Mesodermal cell (in vitro differentiated cells): ENCODE measurements at regions not wholly inside any gene's neighbourhood (a gene's known extent, or its start where the extent isn't known, plus 50 kb on each side); places are given as distances from the start of the nearest gene placed in this dataset.

ENCODE experiments used
- H3K27ac ChIP-seq: 2 replicates; pipeline ENCODE4 v1.7.0; 2013; ENCODE audit warnings: mild to moderate bottlenecking, low read depth, low read length, moderate library complexity; ENCODE audit not compliant: severe bottlenecking
- H3K36me3 ChIP-seq: 2 replicates; pipeline ENCODE4 v1.7.1; 2013; ENCODE audit warnings: mild to moderate bottlenecking, low read length, moderate library complexity; ENCODE audit not compliant: control insufficient read depth, insufficient read depth
- H3K4me1 ChIP-seq: one replicate; pipeline ENCODE4 v1.7.1; 2013; ENCODE audit warnings: mild to moderate bottlenecking, low read length; ENCODE audit not compliant: insufficient read depth, control insufficient read depth, poor library complexity, severe bottlenecking
- H3K4me3 ChIP-seq: 2 replicates; pipeline ENCODE4 v1.7.0; 2013; ENCODE audit warnings: low read length, control low read depth, mild to moderate bottlenecking; ENCODE audit not compliant: insufficient read depth, poor library complexity, severe bottlenecking; ENCODE audit errors: extremely low read depth
- H3K9me3 ChIP-seq: 2 replicates; pipeline ENCODE4 v1.7.1; 2013; ENCODE audit warnings: mild to moderate bottlenecking, low read length, moderate library complexity; ENCODE audit not compliant: control insufficient read depth
- WGBS, 2 experiments: methylation state at CpG; one replicate each; pipeline ENCODE4 v1.1.5; 2013; ENCODE audit warnings: missing lambda C conversion rate in 2 of 2; ENCODE audit not compliant: insufficient coverage in 2 of 2; 5-methylcytosine and 5-hydroxymethylcytosine counted together

DNA sequence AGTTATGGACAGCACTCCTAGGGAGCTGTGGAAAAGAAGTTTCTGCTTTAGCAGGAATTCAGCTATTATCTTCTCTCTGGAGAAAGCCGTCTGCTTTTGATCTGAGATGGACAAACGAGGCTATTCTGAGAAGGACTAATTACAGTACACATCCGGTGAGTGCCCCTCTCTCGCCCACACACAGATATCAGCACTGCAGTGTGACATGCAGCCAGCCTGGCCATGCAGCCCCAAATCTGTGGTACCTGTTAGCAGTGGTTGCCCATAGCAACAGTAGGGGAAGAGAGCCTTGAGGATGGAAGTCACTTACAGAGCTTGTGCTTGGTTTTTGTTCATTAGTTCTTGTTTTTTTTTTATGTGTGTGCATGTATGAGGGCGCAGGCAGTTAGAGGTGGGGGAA lies 73.9 kb upstream of the TRIB2 start:
- H3K36me3 ChIP-seq: no peaks in the 10 kb centered on the region
- H3K9me3 ChIP-seq: no peaks in the 10 kb centered on the region
- no peak overlapping the region for H3K27ac ChIP-seq
- no peaks in the 10 kb centered on the region for H3K4me1 ChIP-seq
- WGBS, 2 experiments: 89 to 93% methylated on average over 5 of the region's 5 CpGs
- H3K4me3 ChIP-seq: no peak overlapping the region

DNA sequence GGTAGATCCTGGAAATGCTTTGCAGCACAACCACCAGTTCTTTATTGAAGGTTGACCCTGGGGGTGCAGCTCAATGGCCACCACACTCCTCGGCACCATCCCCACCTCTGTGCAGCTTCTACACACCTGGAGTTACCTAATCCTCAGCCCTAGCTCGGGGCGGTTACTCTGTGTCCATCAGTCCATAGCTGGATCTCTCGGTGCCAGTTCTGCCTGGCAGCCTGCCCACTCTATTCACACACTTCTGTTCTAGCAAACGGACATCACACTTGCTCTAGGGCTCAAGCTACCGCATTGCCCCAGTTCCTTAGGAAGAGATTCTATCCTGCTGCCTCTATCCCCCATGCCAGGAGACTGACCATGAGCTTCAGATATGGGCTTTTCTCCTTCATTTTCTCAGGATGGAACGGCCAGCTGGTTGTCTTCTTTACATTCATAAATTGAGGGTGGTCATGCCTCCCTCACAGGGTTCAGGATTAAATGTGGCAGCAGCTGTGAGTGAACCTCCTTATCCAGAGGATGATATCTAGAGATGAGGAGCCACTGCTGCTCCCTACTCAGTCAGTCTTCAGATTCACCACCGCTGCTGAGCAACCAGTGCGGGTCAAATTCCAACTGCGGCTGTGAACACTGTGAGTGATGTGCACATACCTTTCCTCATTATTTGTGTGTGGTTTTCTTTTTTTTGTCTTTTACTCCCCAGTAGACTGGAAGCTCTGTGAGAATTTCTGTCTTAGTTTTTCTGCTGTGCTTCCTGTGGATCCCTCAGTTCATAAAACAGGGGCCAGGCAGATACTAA lies 66.9 kb upstream of the TRIB2 start:
- Histone ChIP-seq H3K4me3 (no peak overlapping the region), H3K9me3 (no peaks in the 10 kb centered on the region), H3K36me3 (no peaks in the 10 kb centered on the region), H3K27ac (no peak overlapping the region), H3K4me1 (no peaks in the 10 kb centered on the region)
- WGBS, 2 experiments: 72 to 75% methylated on average over 6 to 7 of the region's 10 CpGs

DNA sequence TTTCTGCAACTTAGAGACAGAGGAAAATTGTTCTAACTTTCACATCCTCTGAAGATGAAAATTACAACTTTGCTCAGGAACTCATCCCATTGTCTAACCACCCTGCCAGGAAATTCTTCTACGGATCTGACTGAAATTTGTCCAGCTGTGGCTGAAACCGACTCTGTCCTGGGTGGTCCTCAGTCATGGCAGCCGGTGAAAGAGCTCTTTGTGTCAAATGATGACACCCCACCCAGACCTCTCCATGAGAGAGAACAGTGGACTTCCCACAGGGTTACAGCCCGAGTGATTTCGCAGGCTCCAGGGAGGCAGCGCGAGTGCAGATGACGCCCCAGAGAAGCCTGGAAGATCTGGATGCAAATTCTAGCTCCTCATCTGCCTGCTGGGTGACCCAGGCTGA lies 65.1 kb upstream of the TRIB2 start:
- H3K27ac ChIP-seq: no peak overlapping the region
- no peaks in the 10 kb centered on the region for H3K4me1 ChIP-seq
- WGBS, 2 experiments: 81 to 82% methylated on average over 8 of the region's 8 CpGs
- no peaks in the 10 kb centered on the region for H3K9me3 ChIP-seq
- H3K36me3 ChIP-seq: no peaks in the 10 kb centered on the region
- H3K4me3 ChIP-seq: no peak overlapping the region

DNA sequence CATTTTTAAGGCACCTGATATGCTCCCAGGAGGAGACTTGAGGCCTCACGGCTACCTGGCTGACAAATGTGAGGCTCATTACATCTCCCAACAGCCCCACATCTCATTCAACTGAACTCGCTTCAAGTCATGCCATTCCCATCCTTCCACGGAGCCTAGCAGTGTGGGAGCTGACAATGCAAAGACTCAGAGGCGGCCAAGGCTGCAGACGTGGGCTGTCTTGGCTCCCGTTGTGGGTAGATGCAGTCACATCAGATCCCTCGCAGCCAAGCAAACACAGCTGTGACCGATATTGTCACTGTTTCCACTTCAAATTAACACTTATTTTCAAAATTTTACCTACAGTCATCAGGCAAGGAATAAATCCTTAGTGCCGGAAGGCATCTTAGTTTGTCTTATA lies 64.0 kb upstream of the TRIB2 start:
- 83 to 97% methylated on average over 6 to 8 of the region's 9 CpGs for WGBS, 2 experiments

DNA sequence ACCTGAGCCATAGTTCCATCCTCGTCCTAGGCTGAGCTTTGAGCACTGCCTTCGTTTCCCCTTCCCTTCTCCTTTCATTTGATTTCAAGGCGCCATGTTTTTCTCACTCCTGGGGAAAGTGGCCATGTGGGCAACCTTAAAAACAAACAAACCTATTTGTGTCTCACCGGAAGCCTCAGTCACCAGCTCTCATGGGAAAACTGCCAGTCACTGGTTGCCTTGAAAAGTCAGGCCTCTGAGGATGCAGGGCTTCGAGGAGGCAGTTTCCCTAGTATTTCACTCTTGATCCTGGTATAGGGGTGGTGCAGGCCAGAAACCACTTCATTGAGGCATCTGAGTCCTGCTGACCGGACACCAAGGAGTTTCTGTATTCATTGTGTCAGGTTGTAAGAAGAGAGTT lies 59.2 kb upstream of the TRIB2 start:
- WGBS, 2 experiments: 86 to 94% methylated on average over 5 to 6 of the region's 6 CpGs
- H3K9me3 ChIP-seq: no peaks in the 10 kb centered on the region
- no peaks in the 10 kb centered on the region for H3K4me1 ChIP-seq
- H3K36me3 ChIP-seq: no peaks in the 10 kb centered on the region
- no peak overlapping the region for H3K27ac ChIP-seq
- no peak overlapping the region for H3K4me3 ChIP-seq

More for the DNA sequence above, 64.0 kb upstream of the TRIB2 start:
- Histone ChIP-seq H3K27ac (no peak overlapping the region), H3K9me3 (no peaks in the 10 kb centered on the region), H3K4me1 (no peaks in the 10 kb centered on the region), H3K4me3 (no peak overlapping the region), H3K36me3 (no peaks in the 10 kb centered on the region)

DNA sequence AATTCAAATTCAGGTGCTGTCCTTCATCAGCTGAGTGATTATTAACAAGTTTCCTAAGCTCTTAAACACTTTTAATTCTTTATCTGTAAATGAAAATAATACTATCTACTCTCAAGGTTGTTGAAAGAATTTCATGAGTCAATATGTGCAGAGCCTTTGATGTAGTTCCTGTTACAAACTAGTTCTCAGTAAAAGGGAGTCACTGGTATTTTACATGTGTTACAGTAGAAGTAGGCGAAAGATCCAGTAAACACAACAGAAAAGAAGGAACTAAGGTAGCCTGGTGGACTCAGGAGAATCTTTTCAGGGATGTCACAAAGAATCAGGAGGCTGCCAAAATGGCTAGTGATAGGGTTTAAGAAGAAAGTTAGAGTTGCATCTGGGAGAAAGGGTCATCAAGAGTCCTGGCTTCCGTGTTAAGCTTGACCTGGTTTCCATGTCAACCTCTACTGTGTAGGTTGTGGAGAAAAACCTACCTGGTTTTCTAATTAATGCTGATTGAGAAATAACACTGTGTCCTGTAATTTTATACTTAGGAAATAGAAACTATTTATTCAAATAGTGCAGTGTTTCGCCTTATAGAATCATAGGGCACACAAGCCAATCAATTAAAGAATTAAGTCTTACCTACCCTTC lies 58.3 kb upstream of the TRIB2 start:
- Histone ChIP-seq H3K4me3 (no peak overlapping the region), H3K36me3 (no peaks in the 10 kb centered on the region), H3K4me1 (no peaks in the 10 kb centered on the region), H3K27ac (no peak overlapping the region), H3K9me3 (no peaks in the 10 kb centered on the region)
- WGBS, 2 experiments: 100% methylated on average over 1 to 2 of the region's 3 CpGs

DNA sequence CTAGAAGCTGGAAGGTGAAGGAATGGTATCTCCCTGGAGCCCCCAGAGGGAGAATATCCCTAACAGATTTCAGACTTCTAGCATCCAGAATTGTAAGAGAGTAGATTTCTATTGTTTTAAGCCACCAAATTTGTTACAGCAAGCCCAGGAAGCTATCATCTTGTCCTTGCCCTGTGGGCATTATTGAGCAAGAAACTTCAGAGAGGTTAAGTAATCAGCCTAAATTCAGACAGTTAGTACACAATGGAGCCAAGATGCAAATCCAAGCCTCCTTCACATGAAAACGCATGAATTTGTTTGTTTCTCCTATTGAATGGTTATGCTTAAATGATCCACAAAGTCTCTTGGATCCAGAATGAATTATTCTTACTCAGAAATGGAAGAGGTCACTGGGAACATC lies 55.2 kb upstream of the TRIB2 start:
- H3K4me1 ChIP-seq: peaks cover 6% of the 10 kb centered on the region
- no peak overlapping the region for H3K27ac ChIP-seq
- WGBS, 2 experiments: no CpG with 5 or more reads among the region's 1 CpG
- no peak overlapping the region for H3K4me3 ChIP-seq
- no peaks in the 10 kb centered on the region for H3K36me3 ChIP-seq
- H3K9me3 ChIP-seq: peaks cover 6% of the 10 kb centered on the region

DNA sequence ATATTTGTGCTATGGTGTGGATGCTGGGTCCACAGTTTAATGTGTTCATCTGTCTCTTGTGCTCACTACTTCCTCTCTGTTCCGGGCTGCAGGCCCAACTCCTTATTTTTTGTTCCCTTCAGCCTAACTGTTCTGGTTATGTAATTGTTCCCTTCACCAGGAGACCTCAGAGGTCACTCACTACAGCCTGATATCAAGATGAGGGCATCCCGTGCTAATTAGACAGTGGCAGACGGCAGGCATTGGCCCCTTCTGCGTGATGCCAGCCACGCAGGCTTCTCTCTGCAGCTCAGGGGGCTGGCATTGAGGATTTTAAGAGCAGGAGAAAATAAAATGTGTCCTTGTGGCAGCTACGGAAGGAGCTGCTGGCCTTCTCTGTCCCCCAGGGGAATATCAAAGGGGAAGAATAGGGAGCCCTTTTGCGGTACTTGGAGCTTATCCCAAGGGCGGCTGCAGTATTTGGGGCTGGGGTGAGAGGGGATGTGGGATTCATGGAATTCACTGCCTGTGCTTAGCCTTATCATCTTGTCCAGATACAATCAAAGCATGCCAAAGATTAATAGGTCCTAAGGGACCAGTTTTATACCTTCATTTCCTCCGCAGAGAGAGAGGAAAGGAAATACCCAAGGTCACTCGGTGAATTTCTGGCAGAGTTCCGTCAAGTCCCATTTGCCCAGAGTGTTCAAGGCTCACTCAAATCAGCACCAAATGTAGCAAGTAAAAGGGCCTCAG lies 53.3 kb upstream of the TRIB2 start:
- Histone ChIP-seq H3K4me1 (peaks cover 6% of the 10 kb centered on the region), H3K9me3 (peaks cover 8% of the 10 kb centered on the region)
- WGBS, 2 experiments: 90 to 99% methylated on average over 7 of the region's 11 CpGs

DNA sequence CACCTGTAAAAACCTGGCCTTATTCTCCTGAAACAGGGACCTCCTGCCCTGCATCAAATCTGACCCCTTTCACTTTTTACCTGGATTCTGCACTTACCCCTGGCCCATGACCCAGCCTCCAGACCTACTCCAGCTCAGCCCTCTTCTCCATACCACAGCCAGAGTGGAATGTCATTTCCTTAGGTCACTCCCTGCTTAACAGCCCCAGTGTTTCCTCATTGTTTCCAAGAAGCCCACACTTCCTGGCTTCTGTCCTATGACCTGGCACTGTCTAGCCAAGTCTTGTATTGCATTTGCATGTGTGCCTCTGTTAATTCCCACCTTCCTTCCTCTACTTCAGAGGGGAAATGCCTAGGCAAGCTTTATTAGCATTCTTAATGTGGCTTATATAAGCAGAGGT lies 51.4 kb upstream of the TRIB2 start:
- Histone ChIP-seq H3K36me3 (no peaks in the 10 kb centered on the region), H3K27ac (no peak overlapping the region), H3K9me3 (peaks cover 8% of the 10 kb centered on the region), H3K4me3 (no peak overlapping the region), H3K4me1 (peaks cover 6% of the 10 kb centered on the region)

More for the DNA sequence above, 53.3 kb upstream of the TRIB2 start:
- no peaks in the 10 kb centered on the region for H3K36me3 ChIP-seq
- no peak overlapping the region for H3K27ac ChIP-seq
- H3K4me3 ChIP-seq: no peak overlapping the region

DNA sequence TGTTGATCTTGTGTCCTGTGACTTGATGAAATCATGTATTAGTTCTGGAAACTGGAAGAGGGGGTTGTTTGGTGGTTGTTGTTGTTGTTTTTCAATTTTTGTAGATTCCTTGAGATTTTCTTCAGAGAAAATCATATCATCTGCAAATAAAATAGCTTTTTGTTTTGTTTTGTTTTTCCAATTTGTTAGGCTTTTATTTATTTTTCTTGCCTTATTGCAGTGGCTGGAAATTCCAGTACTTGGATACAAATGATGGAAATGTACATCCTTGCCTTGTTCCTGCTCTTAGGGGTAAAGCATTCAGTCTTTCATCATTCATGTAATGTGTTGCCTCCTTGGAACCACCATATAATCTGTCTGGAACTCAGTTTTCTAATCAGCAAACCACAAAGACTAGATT lies 50.3 kb upstream of the TRIB2 start:
- no peak overlapping the region for H3K4me3 ChIP-seq
- H3K27ac ChIP-seq: no peak overlapping the region
- H3K36me3 ChIP-seq: no peaks in the 10 kb centered on the region
- H3K4me1 ChIP-seq: peaks cover 6% of the 10 kb centered on the region
- H3K9me3 ChIP-seq: peaks cover 8% of the 10 kb centered on the region
